ENCODE measurements at regions not wholly inside any gene's neighbourhood (a gene's known extent, or its start where the extent isn't known, plus 50 kb on each side); places are given as distances from the start of the nearest gene placed in this dataset.

GRCh38 chr5:104785097-104785496 is 1222.5 kb upstream of the NUDT12 start:
- Histone ChIP-seq H3K4me3 (no peak overlapping the region), H3K9me3 (replicated peaks) (peaks cover 22% of the 10 kb centered on the region), H3K4me1 (no peaks in the 10 kb centered on the region), H3K27me3 (ENCODE audit: low read depth) (no peaks in the 10 kb centered on the region), H3K27ac (replicated peaks) (no peak overlapping the region), H3K36me3 (no peaks in the 10 kb centered on the region)
- TF ChIP-seq, protein P1, sequence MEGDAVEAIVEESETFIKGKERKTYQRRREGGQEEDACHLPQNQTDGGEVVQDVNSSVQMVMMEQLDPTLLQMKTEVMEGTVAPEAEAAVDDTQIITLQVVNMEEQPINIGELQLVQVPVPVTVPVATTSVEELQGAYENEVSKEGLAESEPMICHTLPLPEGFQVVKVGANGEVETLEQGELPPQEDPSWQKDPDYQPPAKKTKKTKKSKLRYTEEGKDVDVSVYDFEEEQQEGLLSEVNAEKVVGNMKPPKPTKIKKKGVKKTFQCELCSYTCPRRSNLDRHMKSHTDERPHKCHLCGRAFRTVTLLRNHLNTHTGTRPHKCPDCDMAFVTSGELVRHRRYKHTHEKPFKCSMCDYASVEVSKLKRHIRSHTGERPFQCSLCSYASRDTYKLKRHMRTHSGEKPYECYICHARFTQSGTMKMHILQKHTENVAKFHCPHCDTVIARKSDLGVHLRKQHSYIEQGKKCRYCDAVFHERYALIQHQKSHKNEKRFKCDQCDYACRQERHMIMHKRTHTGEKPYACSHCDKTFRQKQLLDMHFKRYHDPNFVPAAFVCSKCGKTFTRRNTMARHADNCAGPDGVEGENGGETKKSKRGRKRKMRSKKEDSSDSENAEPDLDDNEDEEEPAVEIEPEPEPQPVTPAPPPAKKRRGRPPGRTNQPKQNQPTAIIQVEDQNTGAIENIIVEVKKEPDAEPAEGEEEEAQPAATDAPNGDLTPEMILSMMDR (IDR thresholded peaks at IDR 0.05; ENCODE audit: borderline replicate concordance) = no peak
- DNase-seq = no peak
- intact Hi-C loops (cut with micrococcal nuclease) = no loop called here

- TF ChIP-seq, protein P1 (IDR thresholded peaks at IDR 0.05; ENCODE audit: borderline replicate concordance) = no peak
- H3K36me3 ChIP-seq = no peaks in the 10 kb centered on the region
- DNase-seq = no peak
Measured at GRCh38 chr5:104774372-104774771, 1211.8 kb upstream of the NUDT12 start.

GRCh38 chr5:104764197-104764596 is 1201.6 kb upstream of the NUDT12 start:
- Histone ChIP-seq H3K4me1 (no peaks in the 10 kb centered on the region), H3K9me3 (replicated peaks) (peaks cover 22% of the 10 kb centered on the region), H3K27me3 (ENCODE audit: low read depth) (no peaks in the 10 kb centered on the region), H3K36me3 (no peaks in the 10 kb centered on the region), H3K4me3 (no peak overlapping the region), H3K27ac (replicated peaks) (no peak overlapping the region)
- DNase-seq = no peak
- intact Hi-C loops (cut with micrococcal nuclease) = no loop called here
- TF ChIP-seq, protein P1 (IDR thresholded peaks at IDR 0.05; ENCODE audit: borderline replicate concordance) = no peak

More at GRCh38 chr5:104774372-104774771, 1211.8 kb upstream of the NUDT12 start:
- no peaks in the 10 kb centered on the region for H3K4me1 ChIP-seq
- intact Hi-C loops (cut with micrococcal nuclease) = no loop called here
- no peak overlapping the region for H3K4me3 ChIP-seq
- H3K27me3 ChIP-seq (ENCODE audit: low read depth) = no peaks in the 10 kb centered on the region
- H3K27ac ChIP-seq (replicated peaks) = no peak overlapping the region
- H3K9me3 ChIP-seq (replicated peaks) = peaks cover 12% of the 10 kb centered on the region

DNA sequence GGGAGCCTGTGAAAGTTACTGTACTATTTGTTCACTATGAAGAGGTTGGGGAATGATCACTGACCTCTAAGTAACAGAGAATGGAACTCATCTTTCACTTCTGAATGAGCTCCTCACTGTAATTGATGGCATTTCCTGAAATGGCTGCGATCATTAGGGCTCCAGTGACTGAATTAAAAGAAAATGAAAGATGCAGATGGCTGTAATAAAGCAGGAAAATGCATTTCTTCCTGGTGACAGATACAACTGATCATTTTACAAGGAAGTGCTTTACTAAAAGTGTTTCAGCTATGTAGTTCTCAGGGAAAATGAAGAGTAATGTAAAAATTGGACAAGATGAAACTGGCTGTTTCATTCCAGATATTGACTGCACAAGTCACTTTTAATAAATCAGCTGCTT is 1200.6 kb upstream of the NUDT12 start:
- H3K27ac ChIP-seq (replicated peaks) = no peak overlapping the region
- no peaks in the 10 kb centered on the region for H3K4me1 ChIP-seq
- no peak overlapping the region for H3K4me3 ChIP-seq
- H3K27me3 ChIP-seq (ENCODE audit: low read depth) = no peaks in the 10 kb centered on the region
- DNase-seq = no peak
- H3K9me3 ChIP-seq (replicated peaks) = peaks cover 23% of the 10 kb centered on the region
- no peaks in the 10 kb centered on the region for H3K36me3 ChIP-seq
- intact Hi-C loops (cut with micrococcal nuclease) = no loop called here
- TF ChIP-seq, protein P1 (IDR thresholded peaks at IDR 0.05; ENCODE audit: borderline replicate concordance) = no peak

DNA sequence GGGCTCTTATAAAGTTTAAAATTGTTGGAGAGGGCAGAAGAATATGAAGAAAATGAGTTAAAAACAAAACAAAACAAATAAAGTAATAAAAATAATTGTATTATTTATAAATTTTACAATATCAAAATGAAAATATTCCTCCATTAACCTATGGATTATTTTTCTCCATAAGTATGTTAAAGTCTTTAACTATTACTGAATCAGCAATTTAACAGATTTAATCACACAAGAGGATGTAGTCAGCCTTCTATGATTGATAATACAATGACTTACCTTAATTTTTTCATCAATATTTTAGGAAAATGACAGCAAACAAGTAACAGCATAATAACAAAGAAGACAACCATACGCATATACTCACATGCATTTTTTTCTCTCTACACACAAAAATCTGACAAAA is 1195.3 kb upstream of the NUDT12 start:
- DNase-seq = no peak
- Histone ChIP-seq H3K4me3 (no peak overlapping the region), H3K27ac (replicated peaks) (no peak overlapping the region), H3K36me3 (no peaks in the 10 kb centered on the region), H3K27me3 (ENCODE audit: low read depth) (no peaks in the 10 kb centered on the region), H3K4me1 (no peaks in the 10 kb centered on the region), H3K9me3 (replicated peaks) (peaks cover 23% of the 10 kb centered on the region)
- TF ChIP-seq, protein P1 (IDR thresholded peaks at IDR 0.05; ENCODE audit: borderline replicate concordance) = no peak
- intact Hi-C loops (cut with micrococcal nuclease) = no loop called here

GRCh38 chr5:104755806-104756205 is 1193.2 kb upstream of the NUDT12 start:
- Histone ChIP-seq H3K27ac (replicated peaks) (no peak overlapping the region), H3K4me1 (no peaks in the 10 kb centered on the region), H3K9me3 (replicated peaks) (peaks cover 16% of the 10 kb centered on the region), H3K27me3 (ENCODE audit: low read depth) (no peaks in the 10 kb centered on the region), H3K36me3 (no peaks in the 10 kb centered on the region), H3K4me3 (no peak overlapping the region)
- TF ChIP-seq, protein P1 (IDR thresholded peaks at IDR 0.05; ENCODE audit: borderline replicate concordance) = no peak
- DNase-seq = no peak
- intact Hi-C loops (cut with micrococcal nuclease) = no loop called here

Measured in left ventricle myocardium inferior (tissue), 1 donor.